ENCODE measurements at regions not wholly inside any gene's neighbourhood (a gene's known extent, or its start where the extent isn't known, plus 50 kb on each side); places are given as distances from the start of the nearest gene placed in this dataset.

GRCh38 chr1:42008264-42008663, 89.5 kb upstream of the HIVEP3 start:
- peaks cover 1% of the 10 kb centered on the region for H3K36me3 Mint-ChIP-seq
- H3K4me1 Mint-ChIP-seq: peaks cover 0 to 4% (median 2%) of the 10 kb centered on the region in 3 donors
- H3K27me3 Mint-ChIP-seq: no peaks in the 10 kb centered on the region
- H3K27ac Mint-ChIP-seq: no peak overlapping the region
- no peaks in the 10 kb centered on the region for H3K9me3 Mint-ChIP-seq
- H3K4me3 Mint-ChIP-seq: no peak overlapping the region

GRCh38 chr1:42006836-42007235, 88.1 kb upstream of the HIVEP3 start:
- H3K36me3 Mint-ChIP-seq: peaks cover 1% of the 10 kb centered on the region
- H3K27ac Mint-ChIP-seq: no peak overlapping the region
- no peaks in the 10 kb centered on the region for H3K27me3 Mint-ChIP-seq
- peaks cover 0 to 4% (median 2%) of the 10 kb centered on the region in 3 donors for H3K4me1 Mint-ChIP-seq
- H3K9me3 Mint-ChIP-seq: no peaks in the 10 kb centered on the region
- H3K4me3 Mint-ChIP-seq: no peak overlapping the region

GRCh38 chr1:42006093-42006492, 87.4 kb upstream of the HIVEP3 start:
- no peak overlapping the region for H3K4me3 Mint-ChIP-seq
- H3K36me3 Mint-ChIP-seq: peaks cover 1% of the 10 kb centered on the region

GRCh38 chr1:42005530-42005929, 86.8 kb upstream of the HIVEP3 start:
- Mint-ChIP-seq H3K27ac (no peak overlapping the region), H3K4me1 (peaks cover 0 to 4% (median 2%) of the 10 kb centered on the region in 3 donors), H3K4me3 (no peak overlapping the region), H3K36me3 (peaks cover 1% of the 10 kb centered on the region), H3K27me3 (no peaks in the 10 kb centered on the region), H3K9me3 (no peaks in the 10 kb centered on the region)

More at GRCh38 chr1:42006093-42006492, 87.4 kb upstream of the HIVEP3 start:
- Mint-ChIP-seq H3K27ac (no peak overlapping the region), H3K27me3 (no peaks in the 10 kb centered on the region), H3K4me1 (peaks cover 0 to 4% (median 2%) of the 10 kb centered on the region in 3 donors), H3K9me3 (no peaks in the 10 kb centered on the region)

GRCh38 chr1:42004860-42005259, 86.1 kb upstream of the HIVEP3 start:
- H3K9me3 Mint-ChIP-seq: no peaks in the 10 kb centered on the region
- no peak overlapping the region for H3K4me3 Mint-ChIP-seq
- no peaks in the 10 kb centered on the region for H3K27me3 Mint-ChIP-seq
- H3K36me3 Mint-ChIP-seq: peaks cover 1% of the 10 kb centered on the region
- H3K4me1 Mint-ChIP-seq: peaks cover 0 to 3% (median 2%) of the 10 kb centered on the region in 3 donors
- H3K27ac Mint-ChIP-seq: no peak overlapping the region

GRCh38 chr1:42004322-42004721, 85.6 kb upstream of the HIVEP3 start:
- Mint-ChIP-seq H3K27me3 (no peaks in the 10 kb centered on the region), H3K36me3 (peaks cover 3% of the 10 kb centered on the region), H3K27ac (no peak overlapping the region), H3K4me3 (no peak overlapping the region), H3K4me1 (peaks cover 0 to 3% (median 2%) of the 10 kb centered on the region in 3 donors), H3K9me3 (no peaks in the 10 kb centered on the region)

- Mint-ChIP-seq H3K36me3 (peaks cover 3% of the 10 kb centered on the region), H3K27ac (no peak overlapping the region), H3K27me3 (no peaks in the 10 kb centered on the region), H3K4me1 (peaks cover 0 to 3% (median 2%) of the 10 kb centered on the region in 3 donors), H3K9me3 (no peaks in the 10 kb centered on the region), H3K4me3 (no peak overlapping the region)
Observed at GRCh38 chr1:42003433-42003832, 84.7 kb upstream of the HIVEP3 start.

- no peak overlapping the region for H3K4me3 Mint-ChIP-seq
- no peaks in the 10 kb centered on the region for H3K9me3 Mint-ChIP-seq
- peaks cover 0 to 3% (median 0%) of the 10 kb centered on the region in 3 donors for H3K4me1 Mint-ChIP-seq
- no peak overlapping the region for H3K27ac Mint-ChIP-seq
- no peaks in the 10 kb centered on the region for H3K27me3 Mint-ChIP-seq
- peaks cover 3% of the 10 kb centered on the region for H3K36me3 Mint-ChIP-seq
Observed at GRCh38 chr1:42002220-42002619, 83.5 kb upstream of the HIVEP3 start.

- H3K27me3 Mint-ChIP-seq: no peaks in the 10 kb centered on the region
- peaks cover 3% of the 10 kb centered on the region for H3K36me3 Mint-ChIP-seq
- peaks cover 0 to 1% (median 0%) of the 10 kb centered on the region in 3 donors for H3K4me1 Mint-ChIP-seq
- H3K27ac Mint-ChIP-seq: no peak overlapping the region
- H3K9me3 Mint-ChIP-seq: no peaks in the 10 kb centered on the region
- H3K4me3 Mint-ChIP-seq: no peak overlapping the region
Observed at GRCh38 chr1:42000766-42001165, 82.0 kb upstream of the HIVEP3 start.

- H3K4me3 Mint-ChIP-seq: no peak overlapping the region
- H3K27me3 Mint-ChIP-seq: no peaks in the 10 kb centered on the region
- H3K36me3 Mint-ChIP-seq: peaks cover 3% of the 10 kb centered on the region
- peaks cover 0 to 6% (median 1%) of the 10 kb centered on the region in 3 donors for H3K4me1 Mint-ChIP-seq
- no peaks in the 10 kb centered on the region for H3K9me3 Mint-ChIP-seq
- H3K27ac Mint-ChIP-seq: no peak overlapping the region
Observed at GRCh38 chr1:41999884-42000283, 81.2 kb upstream of the HIVEP3 start.

- Mint-ChIP-seq H3K9me3 (no peaks in the 10 kb centered on the region), H3K4me3 (no peak overlapping the region), H3K27ac (no peak overlapping the region), H3K4me1 (peaks cover 0 to 7% (median 1%) of the 10 kb centered on the region in 3 donors), H3K27me3 (no peaks in the 10 kb centered on the region), H3K36me3 (peaks cover 3% of the 10 kb centered on the region)
Observed at GRCh38 chr1:41998250-41998649, 79.5 kb upstream of the HIVEP3 start.

GRCh38 chr1:41997153-41997552, 78.4 kb upstream of the HIVEP3 start:
- no peaks in the 10 kb centered on the region for H3K9me3 Mint-ChIP-seq
- H3K36me3 Mint-ChIP-seq: peaks cover 3% of the 10 kb centered on the region
- H3K4me3 Mint-ChIP-seq: no peak overlapping the region
- peaks cover 0 to 7% (median 1%) of the 10 kb centered on the region in 3 donors for H3K4me1 Mint-ChIP-seq
- no peak overlapping the region for H3K27ac Mint-ChIP-seq
- H3K27me3 Mint-ChIP-seq: no peaks in the 10 kb centered on the region

GRCh38 chr1:41995441-41996130, 76.9 kb upstream of the HIVEP3 start:
- peaks cover 0 to 7% (median 1%) of the 10 kb centered on the region in 3 donors for H3K4me1 Mint-ChIP-seq
- H3K27ac Mint-ChIP-seq: no peak overlapping the region

GRCh38 chr1:41994195-41994894, 75.6 kb upstream of the HIVEP3 start:
- H3K4me1 Mint-ChIP-seq: peaks cover 0 to 7% (median 1%) of the 10 kb centered on the region in 3 donors
- peaks cover 0 to 1% (median 0%) of the 10 kb centered on the region in 3 donors for H3K9me3 Mint-ChIP-seq
- peaks cover under 1% of the 10 kb centered on the region for H3K36me3 Mint-ChIP-seq
- no peak overlapping the region for H3K4me3 Mint-ChIP-seq
- H3K27me3 Mint-ChIP-seq: peaks cover 1% of the 10 kb centered on the region
- no peak overlapping the region for H3K27ac Mint-ChIP-seq

More at GRCh38 chr1:41995441-41996130, 76.9 kb upstream of the HIVEP3 start:
- Mint-ChIP-seq H3K36me3 (peaks cover 3% of the 10 kb centered on the region), H3K4me3 (no peak overlapping the region), H3K9me3 (no peaks in the 10 kb centered on the region), H3K27me3 (no peaks in the 10 kb centered on the region)

- Mint-ChIP-seq H3K27ac (no peak overlapping the region), H3K4me3 (no peak overlapping the region), H3K9me3 (peaks cover 0 to 6% (median 0%) of the 10 kb centered on the region in 3 donors), H3K36me3 (peaks cover 2% of the 10 kb centered on the region), H3K4me1 (peaks cover 0 to 2% (median 0%) of the 10 kb centered on the region in 3 donors), H3K27me3 (peaks cover 4% of the 10 kb centered on the region)
Observed at GRCh38 chr1:41983451-41983850, 64.7 kb upstream of the HIVEP3 start.

Data from IgD-negative memory B cell (primary cell).